MM.1S (cell line): ENCODE measurements at regions not wholly inside any gene's neighbourhood (a gene's known extent, or its start where the extent isn't known, plus 50 kb on each side); places are given as distances from the start of the nearest gene placed in this dataset.

Experiments used
- DNase-seq: peaks from one replicate; pipeline ENCODE4 v3.0.0-alpha.2; 2015
- H2AFZ ChIP-seq: fragments of 300-600 bp; sonication (generic); 2 replicates; pipeline ENCODE4 v1.6.0; 2016; ENCODE audit warnings: antibody characterized with exemption, low read length
- H3F3A ChIP-seq: fragments of 300-600 bp; sonication (generic); 2 replicates; pipeline ENCODE4 v1.6.1; 2016; ENCODE audit warnings: mild to moderate bottlenecking, antibody characterized with exemption, low read length, moderate library complexity, mixed read lengths; ENCODE audit not compliant: insufficient read depth
- H3K27ac ChIP-seq: fragments of 300-600 bp; sonication (generic); 2 replicates; pipeline ENCODE4 v1.5.1; 2016; ENCODE audit warnings: mild to moderate bottlenecking, low read length
- H3K27me3 ChIP-seq: fragments of 300-600 bp; sonication (generic); replicated peaks from 2 replicates; pipeline ENCODE4 v1.6.0; 2016; ENCODE audit warnings: low read length; ENCODE audit not compliant: insufficient read depth
- H3K36me3 ChIP-seq: fragments of 300-600 bp; sonication (generic); replicated peaks from 2 replicates; pipeline ENCODE4 v1.6.1; 2016; ENCODE audit warnings: mild to moderate bottlenecking, low read length, mixed read lengths; ENCODE audit not compliant: insufficient read depth
- H3K4me1 ChIP-seq: fragments of 300-600 bp; sonication (generic); 2 replicates; pipeline ENCODE4 v1.6.1; 2016; ENCODE audit warnings: low read length, mixed read lengths
- H3K4me2 ChIP-seq: fragments of 300-600 bp; sonication (generic); 2 replicates; pipeline ENCODE4 v1.6.0; 2016; ENCODE audit warnings: low read depth, low read length
- H3K4me3 ChIP-seq: fragments of 300-600 bp; sonication (generic); 2 replicates; pipeline ENCODE4 v1.5.1; 2016; ENCODE audit warnings: low read length, mixed read lengths
- H3K79me2 ChIP-seq: fragments of 300-600 bp; sonication (generic); 2 replicates; pipeline ENCODE4 v1.6.1; 2016; ENCODE audit warnings: mixed run types, low read length, mixed read lengths
- H3K9ac ChIP-seq: fragments of 300-600 bp; sonication (generic); 2 replicates; pipeline ENCODE4 v1.6.1; 2016; ENCODE audit warnings: low read length, mixed read lengths
- H3K9me2 ChIP-seq: fragments of 300-600 bp; sonication (generic); replicated peaks from 2 replicates; pipeline ENCODE4 v1.6.1; 2016; ENCODE audit warnings: mild to moderate bottlenecking, low read length, mixed read lengths; ENCODE audit not compliant: insufficient read depth
- H3K9me3 ChIP-seq: fragments of 300-600 bp; sonication (generic); replicated peaks from 2 replicates; pipeline ENCODE4 v1.6.1; 2016; ENCODE audit warnings: mild to moderate bottlenecking, low read length, mixed read lengths; ENCODE audit not compliant: insufficient read depth
- H4K20me1 ChIP-seq: fragments of 300-600 bp; sonication (generic); 2 replicates; pipeline ENCODE4 v1.6.1; 2016; ENCODE audit warnings: mild to moderate bottlenecking, low read length, moderate library complexity, mixed read lengths; ENCODE audit not compliant: insufficient read depth
- EZH2 ChIP-seq: fragments of 300-600 bp; sonication (generic); optimal IDR thresholded peaks from 2 replicates; pipeline ENCODE3; 2017; ENCODE audit warnings: low read depth, mild to moderate bottlenecking, antibody characterized with exemption, low read length, mixed read lengths
- EZH2phosphoT487 ChIP-seq: fragments of 300-600 bp; sonication (generic); IDR thresholded peaks from 2 replicates; pipeline ENCODE4 v1.6.1; 2018; ENCODE audit warnings: antibody characterized with exemption, low read length
- TF ChIP-seq, protein P1 (sequence below): fragments of 300-600 bp; sonication (generic); IDR thresholded peaks from 2 replicates; pipeline ENCODE4 v1.5.1; 2016; ENCODE audit warnings: antibody characterized with exemption, low read length, mixed read lengths

DNA sequence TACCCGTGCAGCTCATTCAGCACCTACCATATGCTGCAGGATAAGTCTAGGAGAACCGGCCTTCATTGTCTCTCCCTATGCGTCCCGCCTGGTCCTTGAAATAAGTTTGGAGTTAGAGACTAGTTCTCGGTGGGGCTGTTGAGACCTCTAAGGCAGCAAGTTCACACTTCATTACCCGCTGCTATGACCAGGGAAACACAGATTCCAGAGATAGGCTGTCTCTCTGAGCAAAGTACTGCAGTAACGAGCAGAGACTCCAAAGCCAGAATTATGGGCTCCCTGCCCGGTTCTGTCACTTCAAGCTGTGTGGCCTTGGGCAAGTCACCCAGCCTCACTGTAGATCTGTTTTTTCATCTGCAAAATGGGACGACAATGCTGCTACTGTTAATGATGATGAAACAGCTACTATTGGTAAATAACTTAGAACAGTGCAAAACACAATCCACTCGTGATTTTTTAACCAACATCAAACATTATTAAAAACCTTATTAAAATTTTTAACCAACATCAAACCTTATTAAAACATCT, 184.1 kb downstream of the USP12 start:
- H4K20me1 ChIP-seq = no peaks in the 10 kb centered on the region
- no peak overlapping the region for H3K27ac ChIP-seq
- no peaks in the 10 kb centered on the region for H3K36me3 ChIP-seq
- H3K4me2 ChIP-seq = no peak overlapping the region
- H3K27me3 ChIP-seq = no peaks in the 10 kb centered on the region
- no peak overlapping the region for H2AFZ ChIP-seq
- H3K4me1 ChIP-seq = no peaks in the 10 kb centered on the region
- DNase-seq = no peak
- no peak for TF ChIP-seq EZH2
- no peaks in the 10 kb centered on the region for H3F3A ChIP-seq
- no peaks in the 10 kb centered on the region for H3K79me2 ChIP-seq
- H3K9me3 ChIP-seq = no peaks in the 10 kb centered on the region
- no peak overlapping the region for H3K9ac ChIP-seq
- no peak overlapping the region for H3K4me3 ChIP-seq
- H3K9me2 ChIP-seq = no peaks in the 10 kb centered on the region

DNA sequence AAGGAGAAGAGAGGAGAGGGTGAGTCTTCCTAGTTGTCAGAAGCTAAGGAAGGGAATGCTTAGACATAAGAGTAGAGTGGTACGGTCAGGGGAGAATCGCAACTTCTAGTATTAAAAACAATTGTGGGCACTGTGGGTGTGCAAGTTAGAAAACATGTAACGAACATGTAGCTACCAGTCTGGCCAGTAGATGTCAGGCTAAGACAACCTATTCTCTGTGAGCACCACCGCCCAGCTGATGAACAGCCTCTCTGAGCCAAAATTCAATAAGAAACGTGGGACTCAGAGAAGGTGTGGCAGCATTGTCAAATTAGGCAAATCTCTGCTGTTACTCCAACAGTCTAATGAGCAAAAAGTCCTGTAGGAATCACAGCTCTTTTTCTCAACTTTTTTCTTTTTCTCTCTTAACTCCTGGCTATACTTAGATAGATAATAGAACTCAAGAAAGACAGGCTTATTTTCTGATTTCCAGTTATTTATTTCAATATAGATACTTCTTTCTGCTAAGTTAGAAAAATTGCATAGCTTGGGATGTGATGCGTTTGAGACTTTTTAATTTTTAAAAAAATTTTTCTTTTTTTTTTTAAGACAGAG, 186.2 kb downstream of the USP12 start:
- TF ChIP-seq, protein P1, sequence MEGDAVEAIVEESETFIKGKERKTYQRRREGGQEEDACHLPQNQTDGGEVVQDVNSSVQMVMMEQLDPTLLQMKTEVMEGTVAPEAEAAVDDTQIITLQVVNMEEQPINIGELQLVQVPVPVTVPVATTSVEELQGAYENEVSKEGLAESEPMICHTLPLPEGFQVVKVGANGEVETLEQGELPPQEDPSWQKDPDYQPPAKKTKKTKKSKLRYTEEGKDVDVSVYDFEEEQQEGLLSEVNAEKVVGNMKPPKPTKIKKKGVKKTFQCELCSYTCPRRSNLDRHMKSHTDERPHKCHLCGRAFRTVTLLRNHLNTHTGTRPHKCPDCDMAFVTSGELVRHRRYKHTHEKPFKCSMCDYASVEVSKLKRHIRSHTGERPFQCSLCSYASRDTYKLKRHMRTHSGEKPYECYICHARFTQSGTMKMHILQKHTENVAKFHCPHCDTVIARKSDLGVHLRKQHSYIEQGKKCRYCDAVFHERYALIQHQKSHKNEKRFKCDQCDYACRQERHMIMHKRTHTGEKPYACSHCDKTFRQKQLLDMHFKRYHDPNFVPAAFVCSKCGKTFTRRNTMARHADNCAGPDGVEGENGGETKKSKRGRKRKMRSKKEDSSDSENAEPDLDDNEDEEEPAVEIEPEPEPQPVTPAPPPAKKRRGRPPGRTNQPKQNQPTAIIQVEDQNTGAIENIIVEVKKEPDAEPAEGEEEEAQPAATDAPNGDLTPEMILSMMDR = peak; percentile 50
- TF ChIP-seq EZH2 = no peak
- no peak for TF ChIP-seq EZH2phosphoT487
- Histone ChIP-seq H3F3A (no peaks in the 10 kb centered on the region), H3K4me1 (no peaks in the 10 kb centered on the region), H3K9me3 (no peaks in the 10 kb centered on the region), H3K4me2 (no peak overlapping the region), H3K27ac (no peak overlapping the region), H3K9me2 (no peaks in the 10 kb centered on the region), H3K27me3 (no peaks in the 10 kb centered on the region), H3K79me2 (no peaks in the 10 kb centered on the region), H4K20me1 (no peaks in the 10 kb centered on the region), H3K9ac (no peak overlapping the region), H3K4me3 (no peak overlapping the region), H3K36me3 (no peaks in the 10 kb centered on the region), H2AFZ (no peak overlapping the region)
- peak; percentile 48 for DNase-seq

DNA sequence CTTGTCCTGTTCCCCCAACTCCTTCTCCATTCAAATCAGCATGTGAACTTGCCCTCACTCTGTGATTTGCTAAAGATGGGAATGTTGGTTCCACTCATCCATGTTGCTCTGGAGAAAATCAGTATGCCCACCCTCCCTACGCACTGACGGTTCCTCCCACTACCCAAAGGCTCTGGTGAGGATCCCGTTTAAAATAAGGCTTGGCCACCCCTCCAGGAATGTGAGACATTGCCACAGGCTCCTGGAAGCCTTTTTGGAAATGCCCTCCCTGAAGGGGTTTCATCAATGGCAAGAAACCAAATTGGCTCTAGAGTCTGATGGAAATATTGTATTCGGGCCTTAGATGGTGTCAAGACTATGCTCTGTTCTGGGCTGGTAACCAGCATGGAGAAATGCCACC, 187.3 kb downstream of the USP12 start:
- Histone ChIP-seq H3K36me3 (no peaks in the 10 kb centered on the region), H3K4me2 (no peak overlapping the region)

More for the DNA sequence above, 187.3 kb downstream of the USP12 start:
- H3K79me2 ChIP-seq = no peaks in the 10 kb centered on the region
- H3K4me1 ChIP-seq = no peaks in the 10 kb centered on the region
- H3K9me2 ChIP-seq = no peaks in the 10 kb centered on the region
- no peak overlapping the region for H2AFZ ChIP-seq
- H4K20me1 ChIP-seq = no peaks in the 10 kb centered on the region
- no peak overlapping the region for H3K4me3 ChIP-seq
- no peak for DNase-seq
- H3K9me3 ChIP-seq = no peaks in the 10 kb centered on the region
- no peak overlapping the region for H3K9ac ChIP-seq
- H3K27me3 ChIP-seq = no peaks in the 10 kb centered on the region
- H3F3A ChIP-seq = no peaks in the 10 kb centered on the region
- no peak overlapping the region for H3K27ac ChIP-seq
- no peak for TF ChIP-seq EZH2phosphoT487
- TF ChIP-seq EZH2 = no peak
- TF ChIP-seq, protein P1 = no peak
